ENCODE measurements at regions not wholly inside any gene's neighbourhood (a gene's known extent, or its start where the extent isn't known, plus 50 kb on each side); places are given as distances from the start of the nearest gene placed in this dataset.

- H3K4me1 Mint-ChIP-seq, result no peaks in the 10 kb centered on the region
- H3K36me3 Mint-ChIP-seq, result no peaks in the 10 kb centered on the region
- DNase-seq (no peak), ATAC-seq (ENCODE audit: low read depth in 2 of 2) (no peak)
- peaks cover 0 to 6% (median 3%) of the 10 kb centered on the region in 7 donors for H3K9me3 Mint-ChIP-seq
- no peak overlapping the region for H3K27ac Mint-ChIP-seq
- H3K27me3 Mint-ChIP-seq, result peaks cover 14 to 57% (median 24%) of the 10 kb centered on the region in 3 donors
- no peak overlapping the region for H3K4me3 Mint-ChIP-seq
These were observed 381.2 kb downstream of the MN1 start for GRCh38 chr22:27420195-27420816.

- Mint-ChIP-seq H3K27ac (no peak overlapping the region), H3K36me3 (no peaks in the 10 kb centered on the region)
- no peak for ATAC-seq (ENCODE audit: low read depth in 2 of 2)
These were observed 380.7 kb downstream of the MN1 start for GRCh38 chr22:27420817-27421361.

GRCh38 chr22:27422442-27422841, 379.1 kb downstream of the MN1 start:
- ATAC-seq (ENCODE audit: low read depth in 2 of 2) (no peak), DNase-seq (no peak)
- H3K27ac Mint-ChIP-seq, result no peak overlapping the region
- H3K27me3 Mint-ChIP-seq, result peaks cover 5 to 38% (median 11%) of the 10 kb centered on the region in 3 donors
- H3K9me3 Mint-ChIP-seq, result peaks cover 2 to 7% (median 5%) of the 10 kb centered on the region in 7 donors
- no peaks in the 10 kb centered on the region for H3K36me3 Mint-ChIP-seq
- no peaks in the 10 kb centered on the region for H3K4me1 Mint-ChIP-seq
- H3K4me3 Mint-ChIP-seq, result no peak overlapping the region

More at GRCh38 chr22:27420817-27421361, 380.7 kb downstream of the MN1 start:
- DNase-seq, result no peak
- Mint-ChIP-seq H3K27me3 (peaks cover 15 to 51% (median 20%) of the 10 kb centered on the region in 3 donors), H3K9me3 (peaks cover 0 to 7% (median 4%) of the 10 kb centered on the region in 7 donors), H3K4me3 (no peak overlapping the region), H3K4me1 (no peaks in the 10 kb centered on the region)

- Mint-ChIP-seq H3K4me1 (no peaks in the 10 kb centered on the region), H3K27ac (no peak overlapping the region), H3K9me3 (peaks cover 6 to 13% (median 11%) of the 10 kb centered on the region in 7 donors), H3K27me3 (peaks cover 5 to 26% (median 10%) of the 10 kb centered on the region in 3 donors), H3K36me3 (no peaks in the 10 kb centered on the region), H3K4me3 (no peak overlapping the region)
- ATAC-seq (ENCODE audit: low read depth in 2 of 2), result no peak
- DNase-seq, result no peak
These were observed 377.2 kb downstream of the MN1 start for GRCh38 chr22:27424319-27424718.

- Mint-ChIP-seq H3K27me3 (peaks cover 0 to 3% (median 0%) of the 10 kb centered on the region in 3 donors), H3K27ac (no peak overlapping the region), H3K4me1 (no peaks in the 10 kb centered on the region), H3K36me3 (no peaks in the 10 kb centered on the region), H3K9me3 (peaks cover 7 to 21% (median 13%) of the 10 kb centered on the region in 7 donors), H3K4me3 (no peak overlapping the region)
- no peak for ATAC-seq (ENCODE audit: low read depth in 2 of 2)
- DNase-seq, result no peak
These were observed 372.1 kb downstream of the MN1 start for GRCh38 chr22:27429476-27429875.

GRCh38 chr22:27431081-27431480, 370.5 kb downstream of the MN1 start:
- peaks cover 6 to 21% (median 11%) of the 10 kb centered on the region in 7 donors for H3K9me3 Mint-ChIP-seq
- H3K27ac Mint-ChIP-seq, result no peak overlapping the region
- H3K4me1 Mint-ChIP-seq, result no peaks in the 10 kb centered on the region
- ATAC-seq (ENCODE audit: low read depth in 2 of 2), result no peak
- no peak overlapping the region for H3K4me3 Mint-ChIP-seq
- DNase-seq, result no peak
- H3K36me3 Mint-ChIP-seq, result no peaks in the 10 kb centered on the region
- peaks cover 0 to 9% (median 8%) of the 10 kb centered on the region in 3 donors for H3K27me3 Mint-ChIP-seq

- H3K4me3 Mint-ChIP-seq, result no peak overlapping the region
- no peaks in the 10 kb centered on the region for H3K36me3 Mint-ChIP-seq
- no peak for ATAC-seq (ENCODE audit: low read depth in 2 of 2)
- H3K27ac Mint-ChIP-seq, result no peak overlapping the region
- no peak for DNase-seq
- H3K27me3 Mint-ChIP-seq, result peaks cover 3 to 12% (median 9%) of the 10 kb centered on the region in 3 donors
- peaks cover 6 to 21% (median 11%) of the 10 kb centered on the region in 7 donors for H3K9me3 Mint-ChIP-seq
- H3K4me1 Mint-ChIP-seq, result no peaks in the 10 kb centered on the region
These were observed 369.7 kb downstream of the MN1 start for GRCh38 chr22:27431896-27432295.

- Mint-ChIP-seq H3K4me3 (no peak overlapping the region), H3K27ac (no peak overlapping the region), H3K27me3 (peaks cover 4 to 14% (median 9%) of the 10 kb centered on the region in 3 donors), H3K9me3 (peaks cover 4 to 14% (median 6%) of the 10 kb centered on the region in 7 donors), H3K4me1 (no peaks in the 10 kb centered on the region), H3K36me3 (no peaks in the 10 kb centered on the region)
- ATAC-seq (ENCODE audit: low read depth in 2 of 2) (no peak), DNase-seq (no peak)
These were observed 368.5 kb downstream of the MN1 start for GRCh38 chr22:27433099-27433498.

GRCh38 chr22:27433585-27434190, 367.9 kb downstream of the MN1 start:
- no peak overlapping the region for H3K27ac Mint-ChIP-seq
- H3K36me3 Mint-ChIP-seq, result no peaks in the 10 kb centered on the region
- ATAC-seq (ENCODE audit: low read depth in 2 of 2) (no peak), DNase-seq (no peak)
- H3K4me1 Mint-ChIP-seq, result no peaks in the 10 kb centered on the region
- H3K27me3 Mint-ChIP-seq, result peaks cover 4 to 16% (median 9%) of the 10 kb centered on the region in 3 donors
- H3K4me3 Mint-ChIP-seq, result no peak overlapping the region
- peaks cover 0 to 14% (median 5%) of the 10 kb centered on the region in 7 donors for H3K9me3 Mint-ChIP-seq

GRCh38 chr22:27434898-27435297, 366.7 kb downstream of the MN1 start:
- no peak overlapping the region for H3K27ac Mint-ChIP-seq
- H3K27me3 Mint-ChIP-seq, result peaks cover 4 to 27% (median 21%) of the 10 kb centered on the region in 3 donors
- H3K4me3 Mint-ChIP-seq, result no peak overlapping the region
- H3K36me3 Mint-ChIP-seq, result no peaks in the 10 kb centered on the region
- H3K9me3 Mint-ChIP-seq, result peaks cover 0 to 14% (median 5%) of the 10 kb centered on the region in 7 donors
- no peaks in the 10 kb centered on the region for H3K4me1 Mint-ChIP-seq
- ATAC-seq (ENCODE audit: low read depth in 2 of 2) (no peak), DNase-seq (no peak)

GRCh38 chr22:27435844-27436576, 365.5 kb downstream of the MN1 start:
- no peaks in the 10 kb centered on the region for H3K4me1 Mint-ChIP-seq
- peaks cover 9 to 35% (median 27%) of the 10 kb centered on the region in 3 donors for H3K27me3 Mint-ChIP-seq
- H3K4me3 Mint-ChIP-seq, result no peak overlapping the region
- peaks cover 0 to 14% (median 5%) of the 10 kb centered on the region in 7 donors for H3K9me3 Mint-ChIP-seq
- DNase-seq (no peak), ATAC-seq (ENCODE audit: low read depth in 2 of 2) (no peak)
- H3K36me3 Mint-ChIP-seq, result no peaks in the 10 kb centered on the region
- peak overlapping the region in 2 of 6 donors; percentile 54 to 61 for H3K27ac Mint-ChIP-seq

- no peak overlapping the region for H3K4me3 Mint-ChIP-seq
- no peaks in the 10 kb centered on the region for H3K36me3 Mint-ChIP-seq
- H3K4me1 Mint-ChIP-seq, result no peaks in the 10 kb centered on the region
- peaks cover 9 to 35% (median 27%) of the 10 kb centered on the region in 3 donors for H3K27me3 Mint-ChIP-seq
- H3K27ac Mint-ChIP-seq, result no peak overlapping the region
- peaks cover 0 to 13% (median 5%) of the 10 kb centered on the region in 7 donors for H3K9me3 Mint-ChIP-seq
- DNase-seq (no peak), ATAC-seq (ENCODE audit: low read depth in 2 of 2) (no peak)
These were observed 365.0 kb downstream of the MN1 start for GRCh38 chr22:27436591-27436990.

- Mint-ChIP-seq H3K9me3 (peaks cover 0 to 6% (median 3%) of the 10 kb centered on the region in 7 donors), H3K27me3 (peaks cover 9 to 35% (median 27%) of the 10 kb centered on the region in 3 donors), H3K4me1 (no peaks in the 10 kb centered on the region), H3K36me3 (no peaks in the 10 kb centered on the region), H3K4me3 (no peak overlapping the region), H3K27ac (no peak overlapping the region)
- ATAC-seq (ENCODE audit: low read depth in 2 of 2), result no peak
- DNase-seq, result no peak
These were observed 364.0 kb downstream of the MN1 start for GRCh38 chr22:27437570-27437969.
